ENCODE measurements at regions not wholly inside any gene's neighbourhood (a gene's known extent, or its start where the extent isn't known, plus 50 kb on each side); places are given as distances from the start of the nearest gene placed in this dataset.
"Not testable (repeated sequence)": the region's sequence is repeated elsewhere in the genome, so short reads cannot be mapped to it uniquely, and the experiment has no call there.

DNA sequence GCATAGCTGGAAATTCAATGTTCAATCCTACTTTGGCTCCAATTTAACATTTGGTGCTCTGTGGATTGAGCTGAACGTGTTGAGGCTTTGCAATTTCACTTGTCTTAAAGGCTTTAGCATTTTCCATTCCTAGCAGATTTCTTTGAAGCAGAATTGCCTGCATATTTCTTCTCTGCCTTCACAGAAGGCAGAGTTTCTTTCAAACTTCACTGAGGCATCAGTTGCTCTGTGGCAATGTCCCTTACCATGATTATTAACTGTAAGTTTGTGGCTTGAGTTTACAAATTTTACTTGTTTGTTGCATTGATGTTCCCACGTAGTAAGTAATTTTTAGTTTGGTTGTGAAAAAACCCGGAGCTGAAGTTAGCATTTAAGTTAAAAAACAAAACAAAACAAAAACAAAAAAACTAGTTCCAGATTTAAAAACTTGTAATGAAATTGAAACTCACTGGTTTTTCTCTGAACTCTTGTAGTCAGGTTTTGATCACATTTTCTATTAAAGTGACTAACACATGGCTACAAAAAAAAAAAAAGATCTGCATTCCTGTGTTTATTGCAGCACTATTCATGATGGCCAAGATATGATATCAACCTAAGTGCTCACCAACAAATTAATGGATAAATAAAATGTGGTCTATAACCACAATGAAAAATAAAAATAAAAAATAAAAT, 55.2 kb upstream of the UXS1 start:
- not testable (repeated sequence) for DNase-seq

GRCh38 chr2:106248548-106249151, 54.5 kb upstream of the UXS1 start:
- DNase-seq, result peak; percentile 31

Data from NCI-H1694 treated with DMSO at 0.1 percent for 48 hours (cell line).